A549 (cell line): ENCODE measurements at regions not wholly inside any gene's neighbourhood (a gene's known extent, or its start where the extent isn't known, plus 50 kb on each side); places are given as distances from the start of the nearest gene placed in this dataset.

Source experiments
- ATAC-seq, 2 experiments: fragments of 200-7000 bp in 1 of 2; fragments of >200 bp in 1 of 2; cut with Nextera tagmentation in 1 of 2; cut with Tn5 transposase in 1 of 2; 3 replicates each; pipeline versions ENCODE4 v1.8.0 to v1.9.1; 2018 to 2020; ENCODE audit warnings: mild to moderate bottlenecking in 1 of 2, moderate library complexity in 1 of 2
- CTCF ChIA-PET: fragments of 300-600 bp; sonication (Branson Sonifier 250); formaldehyde crosslinking; extraction: SDS; loops from one replicate; lab custom pipeline; 2021; ENCODE audit warnings: antibody characterized with exemption, inconsistent platforms; lab: Yijun Ruan, JAX
- POLR2A ChIA-PET: fragments of 350-600 bp; formaldehyde crosslinking; extraction: SDS; loops from one replicate; lab custom pipeline; 2021; ENCODE audit warnings: antibody characterized with exemption, inconsistent platforms; lab: Yijun Ruan, JAX
- DNase-seq, 2 experiments: peaks; one replicate each; pipeline versions ENCODE4 v3.0.0 to v3.0.0-alpha.2; 2011 to 2016; ENCODE audit warnings: low read depth in 1 of 2, low spot score in 1 of 2
- FAIRE-seq: peaks from 2 replicates; lab custom pipeline; 2011; peaks lifted over from hg19 to GRCh38; lab: Jason Lieb, UNC
- H3K27ac ChIP-seq, 2 experiments: fragments of >200 bp; sonication (Bioruptor Twin); formaldehyde crosslinking; 3 replicates each; pipeline ENCODE4 v1.5.1; 2016 to 2017
- H3K4me1 ChIP-seq: fragments of >200 bp; sonication (Bioruptor Twin); formaldehyde crosslinking; 3 replicates; pipeline ENCODE4 v1.6.1; 2016
- H3K4me2 ChIP-seq: fragments of >200 bp; sonication (Bioruptor Twin); formaldehyde crosslinking; 3 replicates; pipeline ENCODE4 v1.6.1; 2016
- H3K4me3 ChIP-seq: fragments of >200 bp; sonication (Bioruptor Twin); formaldehyde crosslinking; 3 replicates; pipeline ENCODE4 v1.5.1; 2016
- H3K9me3 ChIP-seq: fragments of >200 bp; sonication (Bioruptor Twin); formaldehyde crosslinking; 3 replicates; pipeline ENCODE4 v1.6.1; 2016
- ATOH8 ChIP-seq: fragments of 250-450 bp; sonication (Bioruptor Pico); IDR thresholded peaks from 2 replicates; pipeline ENCODE4 v1.5.0; 2020; ENCODE audit warnings: low read depth, mild to moderate bottlenecking, moderate library complexity
- CBX2 ChIP-seq: fragments of 200-600 bp; sonication (generic); IDR thresholded peaks from 2 replicates; pipeline ENCODE4 v1.6.1; 2016; ENCODE audit warnings: low read depth, mild to moderate bottlenecking, borderline replicate concordance
- CBX8 ChIP-seq: fragments of 200-600 bp; sonication (generic); IDR thresholded peaks from 2 replicates; pipeline ENCODE4 v1.6.1; 2016
- EP300 ChIP-seq, 2 experiments: fragments of >200 bp; sonication (Bioruptor Twin); formaldehyde crosslinking; IDR thresholded peaks; 2 replicates in 1 of 2; 3 replicates in 1 of 2; pipeline ENCODE4 v1.6.1; 2016 to 2017
- ESRRA ChIP-seq: fragments of 150-350 bp; IDR thresholded peaks from 2 replicates; pipeline ENCODE4 v1.6.1; 2014; ENCODE audit warnings: mild to moderate bottlenecking, low read length, borderline replicate concordance
- FOSB ChIP-seq: fragments of 250-450 bp; sonication (Bioruptor Pico); IDR thresholded peaks from 2 replicates; pipeline ENCODE4 v1.5.0; 2020; ENCODE audit warnings: mild to moderate bottlenecking, moderate library complexity
- GATA3 ChIP-seq: IDR thresholded peaks from 2 replicates; pipeline ENCODE4 v1.6.1; 2012; ENCODE audit warnings: borderline replicate concordance
- HOXB13 ChIP-seq: fragments of 250-450 bp; sonication (Bioruptor Pico); IDR thresholded peaks from 2 replicates; pipeline ENCODE4 v1.5.0; 2020; ENCODE audit warnings: low read depth, mild to moderate bottlenecking, moderate library complexity
- JUN ChIP-seq, 2 experiments: fragments of >200 bp; sonication (Bioruptor Twin); formaldehyde crosslinking; IDR thresholded peaks; 2 replicates in 1 of 2; 3 replicates in 1 of 2; pipeline ENCODE4 v1.6.1; 2016 to 2017
- KDM1A ChIP-seq: fragments of 200-600 bp; sonication (generic); IDR thresholded peaks from 2 replicates; pipeline ENCODE4 v1.6.1; 2016; ENCODE audit warnings: low read depth, mild to moderate bottlenecking
- KDM5A ChIP-seq: fragments of 200-600 bp; sonication (generic); IDR thresholded peaks from 2 replicates; pipeline ENCODE4 v1.6.1; 2016; ENCODE audit warnings: antibody characterized with exemption, mild to moderate bottlenecking
- MAZ ChIP-seq: fragments of 150-350 bp; IDR thresholded peaks from 2 replicates; pipeline ENCODE4 v1.6.1; 2014; ENCODE audit warnings: antibody characterized with exemption, low read depth, low read length, borderline replicate concordance
- PBX3 ChIP-seq: IDR thresholded peaks from 2 replicates; pipeline ENCODE4 v1.6.1; 2012
- RAD21 ChIP-seq, 2 experiments: fragments of >200 bp in 1 of 2; sonication (Bioruptor Twin) in 1 of 2; formaldehyde crosslinking in 1 of 2; IDR thresholded peaks in 1 of 2; conservative IDR thresholded peaks in 1 of 2; 2 replicates in 1 of 2; 3 replicates in 1 of 2; pipeline ENCODE4 v1.6.1; 2012 to 2018; ENCODE audit warnings: inconsistent platforms in 1 of 2
- RCOR1 ChIP-seq: fragments of 150-350 bp; IDR thresholded peaks from 2 replicates; pipeline ENCODE4 v1.6.1; 2014; ENCODE audit warnings: antibody characterized with exemption, low read length, low read depth
- REST ChIP-seq: fragments of 200-600 bp; sonication (generic); IDR thresholded peaks from 2 replicates; pipeline ENCODE4 v1.6.1; 2016; ENCODE audit warnings: antibody characterized with exemption, mild to moderate bottlenecking, moderate library complexity
- RNF2 ChIP-seq: fragments of 200-600 bp; sonication (generic); IDR thresholded peaks from 2 replicates; pipeline ENCODE4 v1.6.1; 2016; ENCODE audit warnings: low read depth, mild to moderate bottlenecking, antibody characterized with exemption, moderate library complexity, borderline replicate concordance
- USF2 ChIP-seq: fragments of 450-650 bp; IDR thresholded peaks from 2 replicates; pipeline ENCODE4 v1.6.1; 2014; ENCODE audit warnings: antibody characterized with exemption
- ZC3H11A ChIP-seq: fragments of 450-650 bp; IDR thresholded peaks from 2 replicates; pipeline ENCODE4 v1.6.1; 2014; ENCODE audit warnings: antibody characterized with exemption, mild to moderate bottlenecking
- ZSCAN20 ChIP-seq: fragments of 250-450 bp; sonication (Bioruptor Pico); IDR thresholded peaks from 2 replicates; pipeline ENCODE4 v1.8.0; 2022; ENCODE audit warnings: mild to moderate bottlenecking, moderate library complexity
- WGBS: methylation state at CpG from one replicate; pipeline ENCODE4 v1.1.6; 2017; ENCODE audit errors: missing lambda C conversion rate; 5-methylcytosine and 5-hydroxymethylcytosine counted together

- no peak for FAIRE-seq
- Histone ChIP-seq H3K4me3 (no peak overlapping the region), H3K4me1 (peaks cover 14% of the 10 kb centered on the region), H3K9me3 (no peaks in the 10 kb centered on the region), H3K27ac (no peak overlapping the region), H3K4me2 (no peak overlapping the region)
- TF ChIP-seq KDM5A (no peak), EP300 (IDR thresholded peaks at IDR 0.05) (no peak), GATA3 (no peak), USF2 (no peak), KDM1A (no peak), CBX8 (no peak), ESRRA (no peak), MAZ (no peak), RCOR1 (no peak), CBX2 (no peak), HOXB13 (CRISPR knock-in tag) (no peak)
- ChIA-PET POLR2A (no interaction called here), CTCF (interaction anchor here (0.7 kb wide), 1 partner anchor 19 kb away, joined by 3 read pairs; no protein-coding TSS in a partner anchor)
- DNase-seq = no peak
- no peak for ATAC-seq
- WGBS = 81% methylated on average over 3 of the region's 3 CpGs
These were observed 173.5 kb upstream of the SPRY4 start for GRCh38 chr5:142498298-142498697.

GRCh38 chr5:142495531-142495930 lies 170.7 kb upstream of the SPRY4 start:
- Histone ChIP-seq H3K9me3 (no peaks in the 10 kb centered on the region), H3K4me2 (no peak overlapping the region)
- POLR2A ChIA-PET = no interaction called here
- ATAC-seq = no peak
- TF ChIP-seq ATOH8 (CRISPR knock-in tag) (no peak), RNF2 (no peak)
- TF ChIP-seq, all 56 proteins: peak for 0
- no peak for FAIRE-seq
- WGBS = 70% methylated on average over 2 of the region's 2 CpGs
- CTCF ChIA-PET = interaction anchor here (0.7 kb wide), 1 partner anchor 586 kb away, joined by 3 read pairs; no protein-coding TSS in a partner anchor
- DNase-seq = no peak
- Histone ChIP-seq H3K4me3 (no peak overlapping the region), H3K27ac (no peak overlapping the region), H3K4me1 (peaks cover 14% of the 10 kb centered on the region)

GRCh38 chr5:142493875-142494518 lies 169.2 kb upstream of the SPRY4 start:
- WGBS = 76% methylated on average over 9 of the region's 9 CpGs
- FAIRE-seq (no peak), ATAC-seq (no peak), DNase-seq (no peak)
- no peaks in the 10 kb centered on the region for H3K9me3 ChIP-seq
- no peak overlapping the region for H3K27ac ChIP-seq
- H3K4me3 ChIP-seq = no peak overlapping the region
- H3K4me2 ChIP-seq = no peak overlapping the region
- CTCF ChIA-PET = no interaction called here
- POLR2A ChIA-PET = no interaction called here
- TF ChIP-seq REST (no peak), JUN (IDR thresholded peaks at IDR 0.05) (no peak), ZC3H11A (no peak), FOSB (CRISPR knock-in tag) (no peak), RAD21 (conservative IDR thresholded peaks at IDR 0.05 in 1 of 2, IDR thresholded peaks at IDR 0.05 in 1 of 2) (no peak), USF2 (no peak), PBX3 (no peak), ZSCAN20 (CRISPR knock-in tag) (no peak)
- no peaks in the 10 kb centered on the region for H3K4me1 ChIP-seq
